Astrocyte (in vitro differentiated cells and primary cell): ENCODE measurements at regions not wholly inside any gene's neighbourhood (a gene's known extent, or its start where the extent isn't known, plus 50 kb on each side); places are given as distances from the start of the nearest gene placed in this dataset.

Experiments used
- DNase-seq: peaks from one replicate; pipeline ENCODE4 v3.0.0-alpha.2; 2010; ENCODE audit warnings: low read depth
- FAIRE-seq: peaks from 2 replicates; lab custom pipeline; 2011; peaks lifted over from hg19 to GRCh38; lab: Jason Lieb, UNC
- H2AFZ ChIP-seq: 2 replicates; pipeline ENCODE4 v1.6.0; 2012; ENCODE audit warnings: low read depth, low read length, inconsistent platforms
- H3K27ac ChIP-seq: 2 replicates; pipeline ENCODE4 v1.5.1; 2011; ENCODE audit warnings: low read depth, low read length, inconsistent platforms
- H3K27me3 ChIP-seq: 2 replicates; pipeline ENCODE4 v1.6.0; 2011; ENCODE audit warnings: low read length, inconsistent platforms; ENCODE audit not compliant: insufficient read depth
- H3K36me3 ChIP-seq: 2 replicates; pipeline ENCODE4 v1.5.1; 2011; ENCODE audit warnings: low read length, inconsistent platforms; ENCODE audit not compliant: insufficient read depth
- H3K4me1 ChIP-seq: 2 replicates; pipeline ENCODE4 v1.5.1; 2011; ENCODE audit warnings: low read length, inconsistent platforms; ENCODE audit not compliant: insufficient read depth
- H3K4me2 ChIP-seq: 2 replicates; pipeline ENCODE4 v1.6.0; 2012; ENCODE audit warnings: low read length, inconsistent platforms
- H3K4me3 ChIP-seq: 2 replicates; pipeline ENCODE4 v1.5.1; 2011; ENCODE audit warnings: low read depth, mild to moderate bottlenecking, low read length, inconsistent platforms; ENCODE audit not compliant: insufficient read depth
- H3K79me2 ChIP-seq: 2 replicates; pipeline ENCODE4 v1.6.0; 2012; ENCODE audit warnings: mild to moderate bottlenecking, low read length, inconsistent platforms; ENCODE audit not compliant: insufficient read depth
- H3K9ac ChIP-seq: 2 replicates; pipeline ENCODE4 v1.6.0; 2012; ENCODE audit warnings: mild to moderate bottlenecking, low read length, inconsistent platforms
- H3K9me3 ChIP-seq: 2 replicates; pipeline ENCODE4 v1.5.1; 2012; ENCODE audit warnings: low read depth, mild to moderate bottlenecking, low read length, inconsistent platforms; ENCODE audit not compliant: insufficient read depth
- H4K20me1 ChIP-seq: 2 replicates; pipeline ENCODE4 v1.6.0; 2012; ENCODE audit warnings: low read length, inconsistent platforms; ENCODE audit not compliant: insufficient read depth
- H3K27ac Mint-ChIP-seq: one replicate; pipeline ENCODE4 v1.8.0; 2021; ENCODE audit warnings: mild to moderate bottlenecking, mixed read lengths; ENCODE audit not compliant: unreplicated experiment
- H3K27me3 Mint-ChIP-seq: one replicate; pipeline ENCODE4 v1.8.0; 2021; ENCODE audit warnings: low read depth, mixed read lengths; ENCODE audit not compliant: unreplicated experiment
- H3K36me3 Mint-ChIP-seq: one replicate; pipeline ENCODE4 v1.8.0; 2021; ENCODE audit warnings: low read depth, mixed read lengths; ENCODE audit not compliant: unreplicated experiment
- H3K4me1 Mint-ChIP-seq: one replicate; pipeline ENCODE4 v1.8.0; 2021; ENCODE audit warnings: low read depth, mixed read lengths; ENCODE audit not compliant: unreplicated experiment
- H3K4me3 Mint-ChIP-seq: one replicate; pipeline ENCODE4 v1.8.0; 2021; ENCODE audit warnings: mild to moderate bottlenecking, moderate library complexity, mixed read lengths; ENCODE audit not compliant: unreplicated experiment
- H3K9me3 Mint-ChIP-seq: one replicate; pipeline ENCODE4 v1.8.0; 2021; ENCODE audit warnings: mild to moderate bottlenecking, mixed read lengths; ENCODE audit not compliant: unreplicated experiment
- CTCF ChIP-seq: IDR thresholded peaks from 2 replicates; pipeline ENCODE4 v1.5.1; 2011; ENCODE audit warnings: low read depth, mild to moderate bottlenecking, inconsistent platforms, low read length, moderate library complexity; ENCODE audit not compliant: insufficient read depth
- EZH2 ChIP-seq: IDR thresholded peaks from 2 replicates; pipeline ENCODE4 v1.6.1; 2012; ENCODE audit warnings: mild to moderate bottlenecking, low read length, inconsistent platforms; ENCODE audit not compliant: insufficient read depth

- no peaks in the 10 kb centered on the region for H3K9me3 Mint-ChIP-seq
- H4K20me1 ChIP-seq = no peaks in the 10 kb centered on the region
- H3K36me3 ChIP-seq = no peaks in the 10 kb centered on the region
- no peaks in the 10 kb centered on the region for H3K9me3 ChIP-seq
- H3K4me2 ChIP-seq = no peak overlapping the region
- no peak overlapping the region for H3K9ac ChIP-seq
- H2AFZ ChIP-seq = no peak overlapping the region
- no peaks in the 10 kb centered on the region for H3K4me1 ChIP-seq
- FAIRE-seq = no peak
- H3K27ac ChIP-seq = no peak overlapping the region
- peaks cover 10% of the 10 kb centered on the region for H3K4me1 Mint-ChIP-seq
- TF ChIP-seq CTCF = no peak
- no peak for TF ChIP-seq EZH2
- H3K4me3 Mint-ChIP-seq = no peak overlapping the region
- H3K79me2 ChIP-seq = no peaks in the 10 kb centered on the region
- H3K27ac Mint-ChIP-seq = no peak overlapping the region
- H3K36me3 Mint-ChIP-seq = peaks cover under 1% of the 10 kb centered on the region
- DNase-seq = no peak
- H3K27me3 Mint-ChIP-seq = no peaks in the 10 kb centered on the region
- no peaks in the 10 kb centered on the region for H3K27me3 ChIP-seq
- H3K4me3 ChIP-seq = no peak overlapping the region
Measured at GRCh38 chr4:156503119-156503518, 468.5 kb downstream of the PDGFC start.

- no peaks in the 10 kb centered on the region for H3K27me3 Mint-ChIP-seq
- no peaks in the 10 kb centered on the region for H3K36me3 Mint-ChIP-seq
- Histone ChIP-seq H4K20me1 (no peaks in the 10 kb centered on the region), H3K4me3 (no peak overlapping the region), H3K27ac (no peak overlapping the region), H3K79me2 (no peaks in the 10 kb centered on the region), H3K27me3 (no peaks in the 10 kb centered on the region), H3K36me3 (no peaks in the 10 kb centered on the region), H2AFZ (no peak overlapping the region), H3K4me1 (no peaks in the 10 kb centered on the region), H3K9ac (no peak overlapping the region), H3K4me2 (no peak overlapping the region), H3K9me3 (no peaks in the 10 kb centered on the region)
- no peak overlapping the region for H3K4me3 Mint-ChIP-seq
- no peak for FAIRE-seq
- no peaks in the 10 kb centered on the region for H3K9me3 Mint-ChIP-seq
- H3K4me1 Mint-ChIP-seq = peaks cover 10% of the 10 kb centered on the region
- no peak for TF ChIP-seq EZH2
- no peak for TF ChIP-seq CTCF
- no peak for DNase-seq
- no peak overlapping the region for H3K27ac Mint-ChIP-seq
Measured at GRCh38 chr4:156501962-156502361, 469.6 kb downstream of the PDGFC start.

GRCh38 chr4:156499684-156500083 lies 471.9 kb downstream of the PDGFC start:
- Histone ChIP-seq H4K20me1 (no peaks in the 10 kb centered on the region), H3K4me1 (no peaks in the 10 kb centered on the region), H3K27ac (no peak overlapping the region), H3K9ac (no peak overlapping the region), H3K4me3 (no peak overlapping the region), H3K36me3 (no peaks in the 10 kb centered on the region), H3K4me2 (no peak overlapping the region), H3K79me2 (no peaks in the 10 kb centered on the region), H3K9me3 (no peaks in the 10 kb centered on the region), H2AFZ (no peak overlapping the region), H3K27me3 (no peaks in the 10 kb centered on the region)
- TF ChIP-seq CTCF = no peak
- no peak overlapping the region for H3K27ac Mint-ChIP-seq
- FAIRE-seq (no peak), DNase-seq (peak; percentile 3)
- no peaks in the 10 kb centered on the region for H3K36me3 Mint-ChIP-seq
- H3K27me3 Mint-ChIP-seq = no peaks in the 10 kb centered on the region
- peaks cover 12% of the 10 kb centered on the region for H3K4me1 Mint-ChIP-seq
- no peak overlapping the region for H3K4me3 Mint-ChIP-seq
- no peaks in the 10 kb centered on the region for H3K9me3 Mint-ChIP-seq
